HUES48 (cell line): ENCODE measurements at regions not wholly inside any gene's neighbourhood (a gene's known extent, or its start where the extent isn't known, plus 50 kb on each side); places are given as distances from the start of the nearest gene placed in this dataset.
"Not testable (repeated sequence)": the region's sequence is repeated elsewhere in the genome, so short reads cannot be mapped to it uniquely, and the experiment has no call there.

Experiments
- H3K27ac ChIP-seq: one replicate; pipeline ENCODE4 v1.7.0; 2013; ENCODE audit warnings: low read depth, low read length, inconsistent platforms
- H3K27me3 ChIP-seq: 2 replicates; pipeline ENCODE4 v1.6.1; 2013; ENCODE audit warnings: mild to moderate bottlenecking, low read length; ENCODE audit not compliant: control insufficient read depth, insufficient read depth
- H3K36me3 ChIP-seq: 2 replicates; pipeline ENCODE4 v1.6.1; 2013; ENCODE audit warnings: low read length; ENCODE audit not compliant: control insufficient read depth, insufficient read depth
- H3K4me1 ChIP-seq: 2 replicates; pipeline ENCODE4 v1.6.1; 2013; ENCODE audit warnings: mild to moderate bottlenecking, low read length; ENCODE audit not compliant: control insufficient read depth, insufficient read depth
- H3K4me3 ChIP-seq: 2 replicates; pipeline ENCODE4 v1.5.1; 2013; ENCODE audit warnings: mild to moderate bottlenecking, low read depth, low read length
- H3K9ac ChIP-seq: 2 replicates; pipeline ENCODE4 v1.6.1; 2013; ENCODE audit warnings: mild to moderate bottlenecking, low read depth, low read length, moderate library complexity
- H3K9me3 ChIP-seq: 2 replicates; pipeline ENCODE4 v1.6.1; 2013; ENCODE audit warnings: low read length; ENCODE audit not compliant: control insufficient read depth, insufficient read depth

DNA sequence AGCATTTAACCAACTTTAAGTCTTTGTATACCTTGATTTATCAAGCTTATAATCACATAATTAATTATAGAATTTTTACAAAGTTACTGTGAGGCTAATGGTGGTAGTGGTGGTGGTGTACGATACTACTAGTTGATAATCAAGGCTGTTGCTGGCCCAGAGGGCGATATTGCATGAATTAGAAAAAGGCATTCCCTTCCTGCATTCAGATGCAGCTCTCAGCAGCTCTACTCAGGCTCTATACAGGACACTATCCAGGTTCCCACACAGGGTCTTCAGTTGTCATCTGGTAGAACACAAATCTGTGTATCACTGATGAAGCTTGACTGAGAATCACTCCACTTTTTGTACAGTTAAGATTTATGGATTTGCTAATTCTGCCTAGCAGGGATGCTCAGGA is 562.8 kb upstream of the C9orf72 start:
- Histone ChIP-seq H3K9me3 (no peaks in the 10 kb centered on the region), H3K4me1 (peaks cover 22% of the 10 kb centered on the region), H3K4me3 (no peak overlapping the region), H3K9ac (no peak overlapping the region), H3K27ac (peak overlapping the region; percentile 56), H3K27me3 (no peaks in the 10 kb centered on the region), H3K36me3 (no peaks in the 10 kb centered on the region)

DNA sequence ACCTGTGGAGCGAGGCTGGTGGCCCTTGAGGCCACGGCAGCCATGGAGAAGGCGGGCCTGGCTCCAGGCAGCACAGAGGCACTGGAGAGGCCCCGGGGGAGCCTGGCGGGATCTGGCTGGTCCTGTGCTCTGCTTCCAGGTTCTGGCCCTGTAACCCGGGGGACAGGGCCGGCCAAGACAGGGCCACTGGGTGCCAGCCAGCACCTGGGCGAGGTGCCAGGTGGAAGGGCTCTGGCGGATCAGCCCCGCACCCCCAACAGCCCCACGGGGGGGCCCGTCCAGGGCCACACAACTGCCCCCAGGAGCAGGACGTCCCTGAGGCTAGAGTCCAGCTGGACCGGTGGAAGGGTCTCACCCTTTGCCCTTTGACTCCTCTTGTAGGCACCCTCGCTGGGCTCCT is 574.1 kb upstream of the C9orf72 start:
- not testable (repeated sequence) for H3K36me3 ChIP-seq, H3K27ac ChIP-seq, H3K4me1 ChIP-seq, H3K27me3 ChIP-seq, H3K9ac ChIP-seq, H3K4me3 ChIP-seq, H3K9me3 ChIP-seq

DNA sequence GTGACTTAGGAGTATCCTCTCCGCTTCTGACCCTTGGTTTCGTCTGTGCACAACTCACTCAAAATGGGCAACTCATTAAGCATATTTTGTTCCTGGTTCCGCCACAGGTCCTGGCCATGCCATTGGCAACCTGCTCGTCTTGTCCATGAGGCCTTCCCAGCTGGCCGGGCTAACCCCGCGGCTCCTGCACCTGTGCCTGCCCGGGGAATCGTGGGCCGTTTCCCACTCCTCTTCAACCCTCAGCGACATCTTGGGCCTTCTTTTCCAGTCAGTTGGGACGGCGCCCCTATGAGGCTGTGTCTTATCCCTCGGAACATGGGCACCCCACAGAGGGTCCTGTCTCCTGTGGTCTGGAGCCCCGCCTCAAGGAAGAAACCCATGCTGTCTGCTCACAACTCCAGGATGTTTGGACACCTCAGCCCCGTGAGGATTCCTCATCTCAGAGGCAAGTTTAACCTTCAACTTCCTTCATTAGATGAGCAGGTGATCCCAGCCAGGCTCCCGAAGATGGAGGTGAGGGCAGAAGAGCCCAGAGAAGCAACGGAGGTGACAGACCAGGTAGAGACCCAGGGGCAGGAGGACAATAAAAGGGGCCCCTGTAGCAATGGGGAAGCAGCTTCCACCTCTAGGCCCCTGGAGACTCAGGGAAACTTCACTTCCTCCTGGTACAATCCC is 574.8 kb upstream of the C9orf72 start:
- H3K27ac ChIP-seq, H3K9me3 ChIP-seq, H3K27me3 ChIP-seq, H3K4me1 ChIP-seq, H3K36me3 ChIP-seq, H3K9ac ChIP-seq, H3K4me3 ChIP-seq: not testable (repeated sequence)

DNA sequence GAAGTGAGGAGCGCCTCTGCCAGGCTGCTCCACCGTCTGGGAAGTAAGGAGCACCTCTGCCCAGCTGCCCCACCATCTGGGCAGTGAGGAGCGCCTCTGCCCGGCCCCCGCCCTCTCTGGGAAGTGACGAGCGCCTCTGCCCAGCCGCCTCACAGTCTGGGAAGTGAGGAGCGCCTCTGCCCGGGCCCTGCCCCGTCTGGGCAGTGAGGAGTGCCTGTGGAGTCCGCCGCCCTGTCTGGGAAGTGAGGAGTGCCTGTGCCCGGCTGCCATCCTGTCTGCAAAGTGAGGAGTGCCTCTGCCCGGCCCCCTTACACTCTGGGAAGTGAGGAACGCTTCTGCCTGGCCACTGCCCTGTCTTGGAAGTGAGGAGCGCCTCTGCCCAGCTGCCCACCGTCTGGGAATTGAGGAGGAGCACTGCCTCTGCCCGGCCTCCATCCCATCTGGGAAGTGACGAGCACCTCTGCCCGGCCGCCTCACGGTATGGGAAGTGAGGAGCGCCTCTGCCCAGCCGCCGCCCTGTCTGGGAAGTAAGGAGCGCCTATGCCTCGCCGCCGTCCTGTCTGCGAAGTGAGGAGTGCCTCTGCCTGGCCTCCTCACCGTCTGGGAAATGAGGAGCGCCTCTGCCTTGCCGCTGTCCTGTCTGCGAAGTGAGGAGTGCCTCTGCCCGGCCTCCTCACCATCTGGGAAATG is 576.2 kb upstream of the C9orf72 start:
- not testable (repeated sequence) for H3K27ac ChIP-seq, H3K27me3 ChIP-seq, H3K36me3 ChIP-seq, H3K9ac ChIP-seq, H3K4me1 ChIP-seq, H3K9me3 ChIP-seq, H3K4me3 ChIP-seq

DNA sequence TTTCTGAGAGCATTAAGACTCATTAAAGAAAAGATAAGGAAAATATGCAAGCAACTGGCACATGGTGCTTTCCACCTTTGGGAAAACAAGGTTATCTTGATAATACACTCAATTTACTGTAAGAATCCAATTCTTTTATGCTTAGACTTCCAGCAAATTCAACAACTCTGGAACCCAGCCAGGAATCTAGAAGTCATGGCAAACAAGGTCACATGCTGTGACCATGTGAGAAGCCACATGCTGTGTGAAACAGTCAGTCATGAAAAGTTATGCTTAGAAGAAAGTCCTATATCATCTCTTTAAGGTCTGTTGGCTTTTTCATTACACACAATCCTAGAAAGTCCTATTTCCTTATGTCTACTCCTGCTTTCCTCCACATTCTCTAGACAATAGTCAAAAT is 581.8 kb upstream of the C9orf72 start:
- Histone ChIP-seq H3K4me3 (no peak overlapping the region), H3K36me3 (no peaks in the 10 kb centered on the region)

DNA sequence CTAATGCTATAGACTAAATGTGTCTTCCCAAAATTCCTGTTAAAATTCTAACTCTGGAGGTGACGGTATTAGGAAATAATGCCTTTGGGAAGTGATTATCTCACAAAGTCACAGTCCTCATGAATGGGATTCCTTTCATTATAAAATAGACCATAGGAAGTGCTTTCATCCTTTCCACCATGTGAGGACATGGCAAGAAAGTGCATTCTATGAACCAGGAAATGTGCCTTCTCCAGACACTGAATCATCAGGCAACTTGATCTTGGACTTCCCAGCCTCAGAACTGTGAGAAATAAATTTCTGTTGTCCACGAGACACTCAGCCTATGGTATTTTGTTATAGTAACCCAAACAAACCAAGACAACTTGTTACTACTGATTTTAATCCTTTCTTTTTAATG is 582.4 kb upstream of the C9orf72 start:
- Histone ChIP-seq H3K27ac (no peak overlapping the region), H3K36me3 (no peaks in the 10 kb centered on the region), H3K4me1 (no peaks in the 10 kb centered on the region), H3K4me3 (no peak overlapping the region), H3K9me3 (no peaks in the 10 kb centered on the region), H3K9ac (no peak overlapping the region), H3K27me3 (no peaks in the 10 kb centered on the region)

More for the DNA sequence above, 581.8 kb upstream of the C9orf72 start:
- Histone ChIP-seq H3K4me1 (no peaks in the 10 kb centered on the region), H3K9me3 (no peaks in the 10 kb centered on the region), H3K27me3 (no peaks in the 10 kb centered on the region), H3K9ac (no peak overlapping the region), H3K27ac (no peak overlapping the region)

DNA sequence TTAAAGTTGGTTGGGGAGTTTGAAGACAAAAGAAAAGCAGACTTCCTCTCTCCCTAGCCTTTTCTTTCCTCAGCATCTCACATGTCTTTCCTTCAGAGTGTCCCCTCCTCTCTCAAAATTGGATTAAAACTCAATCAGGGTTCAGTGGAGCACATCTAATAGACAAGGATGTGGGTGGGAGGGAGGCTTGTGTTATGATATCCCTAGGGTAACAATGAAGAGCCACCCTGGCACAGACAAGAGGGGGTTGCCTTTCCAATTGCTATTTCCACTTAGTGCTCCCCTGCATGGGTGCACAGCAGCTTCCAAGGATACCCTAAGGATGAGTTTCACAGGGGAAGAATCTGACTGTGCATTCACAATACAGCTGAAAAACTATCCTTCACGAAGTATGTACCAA is 585.2 kb upstream of the C9orf72 start:
- no peak overlapping the region for H3K4me3 ChIP-seq
- H3K9ac ChIP-seq: no peak overlapping the region
- no peak overlapping the region for H3K27ac ChIP-seq

DNA sequence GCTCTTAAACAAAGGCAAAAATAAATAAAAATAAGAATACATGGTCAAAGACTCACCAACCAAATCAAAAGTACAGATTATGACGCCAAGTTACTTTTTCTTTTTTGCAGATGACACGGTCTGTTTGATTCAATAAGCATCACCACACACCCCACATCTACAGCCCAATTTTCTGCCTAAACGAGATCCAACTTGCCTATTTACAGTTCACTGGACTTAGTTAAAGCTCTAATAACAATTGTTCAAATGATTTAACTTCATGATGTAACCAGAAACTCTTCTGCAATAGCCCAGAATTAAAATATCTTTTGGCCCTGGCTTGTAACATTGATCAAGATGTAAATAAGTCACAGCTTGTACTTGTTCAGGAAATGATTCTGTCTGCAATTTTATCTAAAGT is 590.3 kb upstream of the C9orf72 start:
- Histone ChIP-seq H3K9ac (no peak overlapping the region), H3K27ac (no peak overlapping the region), H3K4me1 (no peaks in the 10 kb centered on the region), H3K27me3 (no peaks in the 10 kb centered on the region), H3K9me3 (no peaks in the 10 kb centered on the region), H3K4me3 (no peak overlapping the region), H3K36me3 (no peaks in the 10 kb centered on the region)

More for the DNA sequence above, 585.2 kb upstream of the C9orf72 start:
- Histone ChIP-seq H3K9me3 (no peaks in the 10 kb centered on the region), H3K27me3 (no peaks in the 10 kb centered on the region), H3K36me3 (no peaks in the 10 kb centered on the region), H3K4me1 (no peaks in the 10 kb centered on the region)

DNA sequence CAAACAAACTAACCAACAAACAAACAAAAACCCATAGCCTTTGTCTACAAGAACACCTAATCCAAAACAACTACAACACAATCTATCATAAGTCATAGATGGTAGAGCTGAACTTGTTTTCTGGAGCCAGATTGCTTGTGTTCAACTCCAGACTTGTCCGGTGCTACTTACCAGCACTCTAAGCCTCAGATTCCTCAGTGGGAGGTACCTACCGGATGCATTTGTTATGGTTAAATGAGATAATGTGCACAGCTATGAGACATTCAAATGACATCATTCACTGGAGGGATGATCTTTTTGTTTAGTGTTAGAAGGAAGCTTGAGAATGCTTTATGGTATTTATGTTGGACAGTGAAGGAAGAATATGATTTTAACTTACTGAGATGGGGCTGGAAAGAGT is 592.9 kb upstream of the C9orf72 start:
- Histone ChIP-seq H3K4me3 (no peak overlapping the region), H3K4me1 (no peaks in the 10 kb centered on the region), H3K27me3 (no peaks in the 10 kb centered on the region), H3K27ac (no peak overlapping the region), H3K9me3 (no peaks in the 10 kb centered on the region), H3K9ac (no peak overlapping the region), H3K36me3 (no peaks in the 10 kb centered on the region)

DNA sequence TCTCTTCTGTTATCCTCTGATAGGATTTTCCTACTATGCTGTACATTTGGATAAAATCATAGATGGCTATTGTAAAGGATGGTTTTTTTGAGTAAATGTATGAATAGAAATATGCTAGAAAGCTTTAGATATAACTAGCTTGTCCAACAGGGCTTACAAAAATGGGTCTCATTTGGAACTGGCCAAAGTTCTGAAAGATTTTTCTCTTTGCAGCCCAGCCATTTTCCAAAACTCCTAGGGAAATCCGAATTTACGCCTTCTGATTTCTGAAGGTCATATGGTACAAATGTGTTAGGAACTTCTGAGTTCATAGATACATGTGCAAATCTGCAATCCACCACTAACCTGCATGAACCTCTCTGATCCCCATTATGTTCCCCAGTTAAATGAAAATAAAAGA is 603.9 kb upstream of the C9orf72 start:
- no peak overlapping the region for H3K4me3 ChIP-seq
- H3K4me1 ChIP-seq: no peaks in the 10 kb centered on the region
- no peak overlapping the region for H3K27ac ChIP-seq
- H3K36me3 ChIP-seq: no peaks in the 10 kb centered on the region
- H3K27me3 ChIP-seq: no peaks in the 10 kb centered on the region
- H3K9ac ChIP-seq: no peak overlapping the region
- H3K9me3 ChIP-seq: no peaks in the 10 kb centered on the region

DNA sequence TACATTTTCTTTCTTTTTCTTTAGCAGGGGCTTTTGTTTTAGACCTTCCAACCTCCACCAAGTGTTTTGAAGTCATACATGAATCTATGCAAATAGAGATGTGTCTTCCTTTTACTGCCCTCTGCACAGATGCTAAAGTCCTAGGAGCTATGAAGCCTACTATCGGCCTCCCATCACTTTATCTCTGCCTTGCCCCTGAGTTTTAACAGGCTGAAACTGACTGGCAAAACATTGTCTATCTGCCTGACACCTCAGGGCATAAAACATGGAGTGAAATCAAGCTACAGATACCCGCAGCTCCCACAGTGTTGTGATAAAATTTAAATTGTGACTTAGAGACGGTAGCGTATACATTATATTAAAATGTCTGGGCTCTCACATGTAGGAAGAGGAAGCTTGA is 604.6 kb upstream of the C9orf72 start:
- Histone ChIP-seq H3K9ac (no peak overlapping the region), H3K27me3 (no peaks in the 10 kb centered on the region), H3K4me1 (no peaks in the 10 kb centered on the region), H3K36me3 (no peaks in the 10 kb centered on the region), H3K27ac (no peak overlapping the region), H3K9me3 (no peaks in the 10 kb centered on the region), H3K4me3 (no peak overlapping the region)
